Fibroblast of lung (primary cell): ENCODE measurements at regions not wholly inside any gene's neighbourhood (a gene's known extent, or its start where the extent isn't known, plus 50 kb on each side); places are given as distances from the start of the nearest gene placed in this dataset.
"Not testable (repeated sequence)": the region's sequence is repeated elsewhere in the genome, so short reads cannot be mapped to it uniquely, and the experiment has no call there.

ENCODE experiments used
- DNase-seq, 2 donors: peaks; one replicate each; pipeline versions ENCODE4 v3.0.0 to v3.0.0-alpha.2; 2010; ENCODE audit warnings: low read depth in 2 of 2
- H2AFZ ChIP-seq: 2 replicates; pipeline ENCODE4 v1.5.1; 2012; ENCODE audit warnings: low read length, control low read depth, inconsistent platforms
- H3K27ac ChIP-seq: 2 replicates; pipeline ENCODE4 v1.5.1; 2011; ENCODE audit warnings: low read length, control low read depth; ENCODE audit not compliant: insufficient read depth
- H3K27me3 ChIP-seq: 2 replicates; pipeline ENCODE4 v1.5.1; 2011; ENCODE audit warnings: mild to moderate bottlenecking, low read length; ENCODE audit not compliant: control insufficient read depth, insufficient read depth
- H3K36me3 ChIP-seq: 2 replicates; pipeline ENCODE4 v1.5.1; 2011; ENCODE audit warnings: low read length; ENCODE audit not compliant: control insufficient read depth, insufficient read depth
- H3K4me1 ChIP-seq: 2 replicates; pipeline ENCODE4 v1.5.1; 2011; ENCODE audit warnings: low read length; ENCODE audit not compliant: control insufficient read depth, insufficient read depth; ENCODE audit errors: extremely low read depth
- H3K4me2 ChIP-seq: 2 replicates; pipeline ENCODE4 v1.5.1; 2011; ENCODE audit warnings: low read length, control low read depth; ENCODE audit not compliant: insufficient read depth; ENCODE audit errors: extremely low read depth
- H3K4me3 ChIP-seq, 4 experiments: fragments of 200-600 bp in 1 of 4; sonication (generic) in 1 of 4; replicated peaks in 1 of 4; 2 replicates each; pipeline ENCODE4 v1.5.1; 2011 to 2016; ENCODE audit warnings: low read length in 4 of 4, low read depth in 3 of 4, mild to moderate bottlenecking in 3 of 4, control low read depth in 2 of 4, inconsistent platforms in 1 of 4, mixed read lengths in 1 of 4; ENCODE audit not compliant: insufficient read depth in 1 of 4; ENCODE audit errors: control extremely low read depth in 1 of 4
- H3K79me2 ChIP-seq: 2 replicates; pipeline ENCODE4 v1.5.1; 2012; ENCODE audit warnings: mild to moderate bottlenecking, low read length, inconsistent platforms; ENCODE audit not compliant: control insufficient read depth, insufficient read depth
- H3K9ac ChIP-seq: 2 replicates; pipeline ENCODE4 v1.5.1; 2011; ENCODE audit warnings: mild to moderate bottlenecking, low read length, control low read depth; ENCODE audit not compliant: insufficient read depth
- H3K9me3 ChIP-seq: 2 replicates; pipeline ENCODE4 v1.5.1; 2012; ENCODE audit warnings: low read depth, low read length; ENCODE audit not compliant: control insufficient read depth, insufficient read depth
- H4K20me1 ChIP-seq: 2 replicates; pipeline ENCODE4 v1.5.1; 2011; ENCODE audit warnings: low read length; ENCODE audit not compliant: control insufficient read depth, insufficient read depth; ENCODE audit errors: extremely low read depth
- CTCF ChIP-seq, 2 donors: IDR thresholded peaks in 1 of 2; conservative IDR thresholded peaks in 1 of 2; 1 replicate in 1 of 2; 2 replicates in 1 of 2; pipeline ENCODE4 v1.5.1; 2011 to 2012; ENCODE audit warnings: low read length in 2 of 2, control low read depth in 1 of 2, inconsistent platforms in 1 of 2, low read depth in 1 of 2, mild to moderate bottlenecking in 1 of 2
- EZH2 ChIP-seq: IDR thresholded peaks from 2 replicates; pipeline ENCODE4 v1.5.1; 2012; ENCODE audit warnings: low read length, control low read depth, mild to moderate bottlenecking; ENCODE audit errors: missing control alignments

GRCh38 chr9:107569174-107569573 is 79.6 kb upstream of the KLF4 start:
- Histone ChIP-seq H3K9me3 (no peaks in the 10 kb centered on the region), H3K36me3 (no peaks in the 10 kb centered on the region), H2AFZ (no peak overlapping the region), H3K9ac (no peak overlapping the region), H4K20me1 (no peaks in the 10 kb centered on the region), H3K27ac (no peak overlapping the region), H3K79me2 (no peaks in the 10 kb centered on the region), H3K4me2 (no peak overlapping the region), H3K4me3 (no peak overlapping the region), H3K27me3 (no peaks in the 10 kb centered on the region), H3K4me1 (no peaks in the 10 kb centered on the region)
- peak; percentile 5 to 46 for DNase-seq
- TF ChIP-seq EZH2: no peak
- TF ChIP-seq CTCF (conservative IDR thresholded peaks at IDR 0.05 in 1 of 2, IDR thresholded peaks at IDR 0.05 in 1 of 2; ENCODE audit: low read depth in 1 of 2, low read length in 2 of 2): no peak

DNA sequence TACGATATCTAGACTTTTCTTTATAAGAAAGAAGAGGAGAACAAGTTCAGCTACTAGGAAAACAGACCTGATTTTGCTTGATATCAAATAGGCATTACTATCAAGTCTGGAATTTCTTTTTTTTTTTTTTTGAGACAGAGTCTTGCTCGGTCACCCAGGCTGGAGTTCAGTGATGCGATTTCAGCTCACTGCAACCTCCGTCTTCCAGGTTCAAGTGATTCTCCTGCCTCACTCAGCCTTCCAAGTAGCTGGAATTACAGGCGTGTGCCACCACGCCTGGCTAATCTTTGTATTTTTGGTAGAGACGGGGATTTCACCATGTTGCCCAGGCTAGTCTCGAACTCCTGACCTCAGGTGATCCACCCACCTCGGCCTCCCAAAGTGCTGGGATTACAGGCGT is 78.8 kb upstream of the KLF4 start:
- H3K27me3 ChIP-seq, H3K27ac ChIP-seq, H3K9ac ChIP-seq, H3K9me3 ChIP-seq, H3K4me3 ChIP-seq, H3K36me3 ChIP-seq, DNase-seq, H3K4me1 ChIP-seq, H3K79me2 ChIP-seq, H4K20me1 ChIP-seq, H2AFZ ChIP-seq, H3K4me2 ChIP-seq: not testable (repeated sequence)

DNA sequence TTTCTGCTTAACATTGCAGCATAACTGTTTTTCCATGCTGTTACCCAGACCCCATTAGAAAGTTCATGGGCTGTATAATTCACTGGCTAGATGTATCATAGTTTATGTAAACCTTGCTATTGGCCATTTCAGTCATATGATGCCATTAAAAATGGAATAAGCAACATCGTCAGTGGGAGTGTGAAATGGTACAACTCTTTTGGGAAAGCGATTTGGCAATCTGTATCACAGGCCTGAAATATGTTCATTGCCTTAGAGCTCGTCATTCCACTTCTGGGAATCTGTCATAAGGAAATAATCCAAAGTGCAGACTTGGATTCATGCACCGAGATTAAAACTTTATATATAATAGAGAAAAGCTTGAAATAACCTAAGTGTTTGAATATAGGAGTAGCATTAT is 77.9 kb upstream of the KLF4 start:
- Histone ChIP-seq H3K27ac (no peak overlapping the region), H2AFZ (no peak overlapping the region), H3K4me2 (no peak overlapping the region), H3K27me3 (no peaks in the 10 kb centered on the region), H3K4me1 (no peaks in the 10 kb centered on the region), H3K79me2 (no peaks in the 10 kb centered on the region), H3K4me3 (no peak overlapping the region), H4K20me1 (no peaks in the 10 kb centered on the region), H3K9me3 (no peaks in the 10 kb centered on the region), H3K9ac (no peak overlapping the region), H3K36me3 (no peaks in the 10 kb centered on the region)
- no peak for DNase-seq
- TF ChIP-seq EZH2 (no peak), CTCF (conservative IDR thresholded peaks at IDR 0.05 in 1 of 2, IDR thresholded peaks at IDR 0.05 in 1 of 2; ENCODE audit: low read depth in 1 of 2, low read length in 2 of 2) (no peak)

- H2AFZ ChIP-seq: no peak overlapping the region
Observed at GRCh38 chr9:107566611-107567061, 77.1 kb upstream of the KLF4 start.

More at GRCh38 chr9:107566611-107567061, 77.1 kb upstream of the KLF4 start:
- Histone ChIP-seq H4K20me1 (no peaks in the 10 kb centered on the region), H3K27ac (no peak overlapping the region), H3K36me3 (no peaks in the 10 kb centered on the region), H3K4me3 (no peak overlapping the region), H3K9ac (no peak overlapping the region), H3K4me2 (no peak overlapping the region), H3K27me3 (no peaks in the 10 kb centered on the region), H3K4me1 (no peaks in the 10 kb centered on the region), H3K9me3 (no peaks in the 10 kb centered on the region), H3K79me2 (no peaks in the 10 kb centered on the region)
- TF ChIP-seq CTCF (conservative IDR thresholded peaks at IDR 0.05 in 1 of 2, IDR thresholded peaks at IDR 0.05 in 1 of 2; ENCODE audit: low read depth in 1 of 2, low read length in 2 of 2) (no peak), EZH2 (no peak)
- peak; percentile 9 to 70 for DNase-seq
